Lower leg skin (tissue), 3 donors: ENCODE measurements at regions not wholly inside any gene's neighbourhood (a gene's known extent, or its start where the extent isn't known, plus 50 kb on each side); places are given as distances from the start of the nearest gene placed in this dataset.

ENCODE experiments used
- CTCF ChIP-seq, 3 donors: fragments of 450-650 bp; IDR thresholded peaks; one replicate each; pipeline ENCODE4 v1.5.1; 2016; ENCODE audit warnings: antibody characterized with exemption in 3 of 3, mild to moderate bottlenecking in 3 of 3, moderate library complexity in 2 of 3
- POLR2A ChIP-seq, 2 donors: fragments of 450-650 bp; IDR thresholded peaks; one replicate each; pipeline ENCODE4 v1.6.1; 2016 to 2017; ENCODE audit warnings: antibody characterized with exemption in 2 of 2, mild to moderate bottlenecking in 1 of 2, moderate library complexity in 1 of 2

GRCh38 chr2:67234440-67234839 is 162.7 kb upstream of the ETAA1 start:
- TF ChIP-seq CTCF (IDR thresholded peaks at IDR 0.05), result no peak
- TF ChIP-seq POLR2A (IDR thresholded peaks at IDR 0.05), result no peak
